ENCODE measurements at regions not wholly inside any gene's neighbourhood (a gene's known extent, or its start where the extent isn't known, plus 50 kb on each side); places are given as distances from the start of the nearest gene placed in this dataset.
"Not testable (repeated sequence)": the region's sequence is repeated elsewhere in the genome, so short reads cannot be mapped to it uniquely, and the experiment has no call there.

DNA sequence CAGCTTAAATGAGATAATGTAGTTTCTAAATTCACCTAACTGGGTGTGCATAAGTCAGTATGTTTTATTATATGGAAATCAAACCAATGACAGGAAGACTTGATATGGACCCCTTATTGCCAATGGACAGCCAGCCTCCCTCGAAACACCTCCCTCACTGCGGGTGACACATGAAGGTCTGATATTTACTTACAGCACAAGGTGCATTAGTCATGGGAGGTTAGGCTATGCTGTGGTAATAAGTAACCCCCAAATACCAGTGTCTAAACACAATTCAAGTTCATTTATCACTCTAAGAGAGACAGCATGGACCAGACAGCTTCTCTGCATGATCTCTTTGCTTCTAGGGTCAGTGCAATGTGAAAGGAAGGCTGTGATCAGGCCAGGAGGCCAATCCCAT lies 126.0 kb upstream of the KCNJ6 start:
- no peak for DNase-seq

GRCh38 chr21:38048167-38048566 lies 131.9 kb upstream of the KCNJ6 start:
- no peak for DNase-seq

DNA sequence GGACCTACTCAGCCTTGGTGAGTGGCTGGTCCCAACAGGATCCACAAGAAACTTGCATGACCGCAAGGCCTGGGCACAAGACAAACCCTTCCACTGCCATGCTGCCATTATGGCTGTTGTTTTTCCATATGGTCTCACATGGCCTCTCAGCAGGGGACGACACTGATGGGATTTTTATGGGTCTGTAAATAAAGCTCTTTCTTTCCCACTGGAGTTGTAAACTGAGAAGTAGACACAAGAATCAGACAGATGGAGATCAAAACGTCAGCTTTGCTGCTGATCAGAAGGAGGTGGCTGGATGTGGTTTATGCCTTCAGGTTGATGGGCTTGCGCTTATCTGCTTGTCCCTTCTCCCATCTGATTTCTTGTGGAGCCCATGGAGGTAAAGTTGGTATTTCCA lies 138.1 kb upstream of the KCNJ6 start:
- no peak for DNase-seq

DNA sequence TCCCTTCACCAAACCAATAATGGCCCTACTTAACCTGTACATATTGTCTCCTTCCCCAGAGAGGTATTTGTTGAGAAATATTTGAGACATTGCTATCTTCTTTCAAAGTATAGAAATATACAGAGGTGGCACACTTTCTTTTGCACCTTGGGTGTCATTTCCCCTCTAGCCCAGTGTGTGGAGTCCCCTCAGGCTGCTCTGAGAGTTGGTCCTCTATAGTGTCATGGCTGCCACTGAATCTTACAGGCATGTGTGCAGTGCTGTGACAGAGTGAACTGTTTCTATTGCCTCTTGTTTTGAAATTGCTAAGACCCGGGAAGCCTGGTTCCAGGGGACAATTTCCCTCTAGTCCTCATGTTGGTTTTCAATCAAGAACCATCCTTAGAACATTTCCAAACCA lies 140.2 kb upstream of the KCNJ6 start:
- no peak for DNase-seq

DNA sequence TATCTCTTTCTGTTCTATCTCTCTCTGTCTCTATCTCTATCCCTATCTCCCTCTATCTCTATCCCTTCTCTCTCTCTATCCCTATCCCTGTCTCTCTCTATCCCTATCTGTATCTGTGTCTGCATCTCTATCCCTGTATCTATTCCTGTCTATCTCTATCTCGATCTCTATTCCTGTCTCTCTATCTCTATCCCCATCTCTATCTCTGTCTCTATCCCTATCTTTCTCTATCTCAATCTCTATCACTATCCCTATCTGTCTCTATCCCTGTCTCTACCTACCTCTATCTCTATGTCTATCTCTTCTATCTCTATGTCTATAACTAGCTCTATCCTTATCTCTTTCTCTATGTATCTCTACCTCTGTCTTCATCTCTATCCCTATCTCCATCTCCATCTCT lies 141.4 kb upstream of the KCNJ6 start:
- no peak for DNase-seq

GRCh38 chr21:38060533-38060932 lies 144.3 kb upstream of the KCNJ6 start:
- no peak for DNase-seq

DNA sequence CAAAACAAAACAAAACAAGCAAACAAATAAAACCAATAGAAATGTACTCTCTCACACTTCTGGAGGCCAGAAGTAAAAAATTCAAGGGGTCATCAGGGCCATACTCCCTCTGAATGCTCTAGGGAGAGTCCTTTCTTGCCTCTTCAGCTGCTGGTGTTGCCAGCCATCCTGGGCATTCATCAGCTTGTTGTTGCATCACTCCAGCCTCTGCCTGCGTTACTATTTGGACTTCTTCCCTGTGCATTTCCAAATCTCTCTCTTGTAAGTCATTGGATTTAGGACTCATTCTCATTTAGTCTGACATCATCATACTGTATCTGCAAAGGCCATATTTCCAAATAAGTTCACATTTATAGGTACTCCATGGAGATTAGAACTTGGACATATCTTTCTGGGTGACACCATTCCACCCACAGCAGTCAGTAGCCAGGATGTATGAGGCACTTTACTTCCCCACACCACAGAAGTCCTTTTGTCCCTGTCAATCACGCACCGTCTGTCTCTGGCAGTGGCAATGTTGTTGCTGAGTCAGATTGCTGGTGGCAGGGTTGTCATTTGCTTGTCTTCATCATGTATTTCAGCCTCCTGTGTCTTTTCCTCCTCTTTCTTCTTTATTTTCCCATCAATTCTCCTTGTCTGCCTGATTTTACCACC lies 151.0 kb upstream of the KCNJ6 start:
- DNase-seq, result no peak

DNA sequence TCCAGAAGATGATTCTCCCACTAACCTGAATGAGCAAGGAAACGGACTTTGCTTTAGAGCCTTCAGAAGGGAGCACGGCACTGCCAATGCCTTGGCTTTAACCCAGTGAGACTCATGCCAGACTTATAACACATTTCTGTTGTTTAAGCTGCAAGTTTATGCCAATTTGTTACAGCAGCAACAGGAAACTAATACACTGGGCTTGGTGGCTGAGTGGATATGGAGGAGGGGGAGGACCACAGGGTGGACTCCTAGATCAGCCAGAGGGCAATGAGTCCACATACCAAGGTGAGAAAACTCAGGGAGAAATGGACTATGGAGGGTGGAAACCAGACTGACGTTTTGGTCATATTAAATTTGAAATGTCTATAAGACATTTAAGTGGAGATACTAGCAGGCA lies 156.2 kb upstream of the KCNJ6 start:
- DNase-seq, result no peak

- no peak for DNase-seq
These were observed 159.8 kb upstream of the KCNJ6 start for GRCh38 chr21:38075833-38076587.

DNA sequence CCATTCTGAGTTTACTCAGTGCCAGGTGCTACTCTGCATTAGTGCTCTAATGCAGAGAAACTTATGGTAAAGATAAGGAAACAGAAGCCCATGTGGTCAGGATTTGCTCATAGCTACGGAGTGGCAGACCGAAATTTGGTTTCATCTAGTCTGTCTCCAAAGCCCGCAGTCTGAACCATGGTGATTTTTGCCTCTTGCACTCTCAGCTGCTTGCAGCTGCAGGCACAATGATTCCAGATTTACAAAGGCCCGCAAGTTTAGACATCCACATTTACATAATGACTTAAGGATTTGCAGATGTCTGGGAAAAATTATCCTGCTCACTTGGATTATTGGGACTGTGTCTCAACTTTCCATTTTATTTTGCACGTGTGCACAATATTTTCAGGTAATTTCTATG lies 161.3 kb upstream of the KCNJ6 start:
- DNase-seq, result no peak

- no peak for DNase-seq
These were observed 164.6 kb upstream of the KCNJ6 start for GRCh38 chr21:38080888-38081287.

DNA sequence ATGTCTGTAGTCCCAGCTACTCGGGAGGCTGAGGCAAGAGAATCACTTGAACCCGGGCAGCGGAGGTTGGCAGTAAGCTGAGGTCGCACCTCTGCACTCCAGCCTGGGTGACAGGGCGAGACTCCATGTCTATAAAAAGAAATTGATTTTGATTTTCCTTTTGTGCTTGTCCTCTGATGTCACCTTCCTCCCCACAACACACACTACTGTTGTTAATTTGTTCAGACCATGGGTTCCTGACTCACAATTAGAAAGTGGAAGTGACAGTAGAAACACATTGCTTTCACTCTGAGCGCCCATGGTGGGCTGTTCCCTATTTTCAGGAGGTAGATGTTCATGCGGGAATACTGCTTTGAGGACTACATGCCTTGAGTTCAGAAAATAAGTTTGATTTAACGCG lies 165.5 kb upstream of the KCNJ6 start:
- no peak for DNase-seq

DNA sequence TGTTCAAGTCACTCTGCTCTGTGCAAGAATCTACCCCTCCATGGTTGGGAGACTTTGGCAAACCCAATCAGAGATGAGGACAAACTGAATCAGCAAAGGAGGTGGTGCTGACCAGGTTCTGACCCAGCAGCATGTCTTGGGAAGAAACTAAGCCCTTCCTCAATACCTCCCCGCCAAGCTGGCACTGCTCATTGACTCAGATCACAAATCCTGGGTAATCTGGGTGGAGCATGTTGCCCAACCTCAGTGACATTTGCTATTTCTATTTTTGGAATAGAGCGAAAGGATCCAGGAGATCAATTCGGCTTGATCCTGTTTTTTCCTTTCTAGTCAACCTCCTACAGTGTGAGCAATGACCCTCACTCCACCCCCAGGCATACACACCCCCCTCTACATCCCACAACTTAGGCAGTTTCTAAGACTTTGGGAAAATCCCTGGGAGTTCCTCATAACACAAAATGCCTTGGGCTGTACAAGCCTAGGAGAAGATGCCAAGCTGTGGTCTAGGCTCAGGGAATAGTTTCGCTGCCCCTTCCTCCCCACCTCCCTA lies 166.8 kb upstream of the KCNJ6 start:
- DNase-seq, result no peak

GRCh38 chr21:38083535-38083934 lies 167.3 kb upstream of the KCNJ6 start:
- DNase-seq, result no peak

- DNase-seq, result no peak
These were observed 170.2 kb upstream of the KCNJ15 start for GRCh38 chr21:38086580-38086979.

DNA sequence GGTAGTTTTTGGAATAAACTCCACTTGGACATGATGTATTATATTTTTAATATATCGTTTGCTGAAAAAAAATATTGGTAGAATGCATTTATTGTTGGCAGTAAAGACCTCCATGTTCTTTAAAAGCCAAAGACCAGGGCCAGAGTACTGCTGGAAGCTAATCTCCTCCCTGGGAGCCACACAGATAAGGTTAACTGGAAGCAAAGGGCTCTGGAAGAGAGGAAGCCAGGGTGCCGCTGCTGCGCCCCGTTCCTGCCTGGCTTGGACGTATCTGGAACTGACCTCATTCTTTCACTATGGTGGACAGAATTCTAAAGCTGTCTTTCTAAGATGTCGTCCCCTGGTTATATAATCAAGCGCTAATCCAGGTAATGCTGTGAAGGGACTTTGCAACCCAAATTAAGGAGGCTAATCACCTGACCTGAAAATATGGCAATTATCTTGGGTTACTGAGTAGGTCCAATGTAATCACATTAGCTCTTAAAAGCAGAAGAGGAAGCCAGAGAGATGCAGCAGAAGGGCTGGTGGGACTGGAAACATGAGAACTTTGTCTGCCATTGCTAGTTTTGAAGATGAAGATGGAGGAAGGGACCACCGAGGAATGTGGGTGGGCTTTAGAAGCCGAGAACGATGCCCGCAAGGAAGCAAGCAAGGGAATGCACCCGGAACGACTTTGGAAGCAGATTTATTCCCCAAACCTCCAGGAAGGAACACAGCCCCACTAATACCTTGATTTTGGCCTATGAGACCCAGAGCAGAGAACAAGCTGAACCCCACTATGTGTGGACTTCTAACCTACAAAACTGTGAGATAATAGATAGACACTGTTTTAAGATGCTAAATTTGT lies 167.7 kb upstream of the KCNJ15 start:
- DNase-seq, result no peak

- no peak for DNase-seq
These were observed 167.1 kb upstream of the KCNJ15 start for GRCh38 chr21:38089763-38090046.

DNA sequence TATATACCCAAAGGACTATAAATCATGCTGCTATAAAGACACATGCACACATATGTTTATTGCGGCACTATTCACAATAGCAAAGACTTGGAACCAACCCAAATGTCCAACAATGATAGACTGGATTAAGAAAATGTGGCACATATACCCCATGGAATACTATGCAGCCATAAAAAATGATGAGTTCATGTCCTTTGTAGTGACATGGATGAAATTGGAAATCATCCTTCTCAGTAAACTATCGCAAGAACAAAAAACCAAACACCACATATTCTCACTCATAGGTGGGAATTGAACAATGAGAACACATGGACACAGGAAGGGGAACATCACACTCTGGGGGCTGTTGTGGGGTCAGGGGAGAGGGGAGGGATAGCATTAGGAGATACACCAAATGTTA lies 165.7 kb upstream of the KCNJ15 start:
- not testable (repeated sequence) for DNase-seq

DNA sequence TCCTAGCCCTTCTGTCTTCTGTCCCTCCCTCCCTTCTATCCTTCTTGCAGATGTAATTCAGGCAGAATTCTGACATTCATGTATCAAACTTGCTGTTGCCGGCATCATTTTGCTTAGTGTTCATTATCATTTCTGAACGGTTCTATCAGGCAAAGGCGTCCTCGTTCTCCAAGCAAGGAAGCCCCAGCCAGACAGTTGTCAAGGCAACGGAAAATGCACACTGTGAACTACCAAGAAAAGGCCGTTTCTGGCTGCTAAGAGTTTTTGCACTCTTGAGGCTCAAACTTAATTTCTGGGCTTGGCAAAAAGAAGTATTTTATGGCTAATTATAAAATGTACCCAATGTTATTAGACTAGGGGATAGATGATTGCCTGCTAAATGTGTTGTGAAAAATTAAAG lies 164.7 kb upstream of the KCNJ15 start:
- DNase-seq, result no peak

GRCh38 chr21:38095220-38095619 lies 161.6 kb upstream of the KCNJ15 start:
- DNase-seq, result no peak

DNA sequence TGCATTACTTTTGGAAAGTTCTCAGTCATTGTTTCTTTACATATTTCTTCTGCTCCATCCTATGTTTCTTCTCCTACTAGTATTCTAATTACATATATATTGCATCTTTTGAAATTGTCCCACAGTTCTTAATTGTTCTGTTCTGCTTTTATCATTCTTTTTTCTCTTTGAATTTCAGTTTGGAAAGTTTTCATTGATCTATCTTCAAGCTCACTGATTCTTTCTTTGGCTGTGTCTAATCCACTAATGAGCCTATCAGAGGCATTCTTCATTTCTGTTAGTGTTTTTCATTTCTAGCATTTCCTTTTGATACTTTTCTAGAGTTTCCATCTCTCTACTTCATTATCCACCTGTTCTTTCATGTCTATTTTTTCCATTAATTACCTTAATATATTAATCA lies 159.0 kb upstream of the KCNJ15 start:
- DNase-seq, result no peak

DNA sequence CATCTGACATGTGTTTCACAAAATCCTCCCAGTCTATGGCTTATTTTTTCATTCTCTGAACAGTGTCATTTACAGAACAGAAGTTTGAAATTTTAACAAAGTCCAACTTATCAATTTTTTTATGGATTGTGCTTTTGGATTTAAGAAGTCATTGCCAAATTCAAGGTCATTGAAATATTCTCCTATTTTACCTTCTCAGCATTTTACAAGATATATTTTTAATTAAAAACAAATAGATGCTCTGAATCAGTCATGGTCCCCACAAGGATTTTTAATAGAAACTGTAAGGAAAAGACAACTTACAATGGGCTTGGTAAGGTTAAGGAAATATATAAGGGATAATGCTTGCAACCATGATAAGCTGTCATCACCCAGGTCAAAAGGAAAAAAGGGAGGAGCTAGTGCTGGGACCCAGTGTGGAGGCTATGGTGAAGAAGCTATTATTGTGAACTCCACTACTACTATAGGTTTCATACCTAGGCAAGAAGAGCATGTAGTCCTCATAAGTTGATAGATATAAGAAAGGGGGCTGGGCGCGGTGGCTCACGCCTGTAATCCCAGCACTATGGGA lies 144.5 kb upstream of the KCNJ15 start:
- no peak for DNase-seq

- no peak for DNase-seq
These were observed 142.0 kb upstream of the KCNJ15 start for GRCh38 chr21:38114717-38115333.

Measured in CD4-positive, alpha-beta T cell treated with Interleukin-6 for 4 hours (primary cell).